HG03469 (cell line): ENCODE measurements at regions not wholly inside any gene's neighbourhood (a gene's known extent, or its start where the extent isn't known, plus 50 kb on each side); places are given as distances from the start of the nearest gene placed in this dataset.
"Not testable (repeated sequence)": the region's sequence is repeated elsewhere in the genome, so short reads cannot be mapped to it uniquely, and the experiment has no call there.

Experiments
- ATAC-seq: cut with Tn5 transposase; IDR thresholded peaks from one replicate; pipeline ENCODE4 v1.9.1; 2021; ENCODE audit warnings: mild to moderate bottlenecking, moderate library complexity, moderate number of reproducible peaks; ENCODE audit not compliant: unreplicated experiment

GRCh38 chr1:761791-762190 is 75.3 kb upstream of the OR4F16 start:
- not testable (repeated sequence) for ATAC-seq

DNA sequence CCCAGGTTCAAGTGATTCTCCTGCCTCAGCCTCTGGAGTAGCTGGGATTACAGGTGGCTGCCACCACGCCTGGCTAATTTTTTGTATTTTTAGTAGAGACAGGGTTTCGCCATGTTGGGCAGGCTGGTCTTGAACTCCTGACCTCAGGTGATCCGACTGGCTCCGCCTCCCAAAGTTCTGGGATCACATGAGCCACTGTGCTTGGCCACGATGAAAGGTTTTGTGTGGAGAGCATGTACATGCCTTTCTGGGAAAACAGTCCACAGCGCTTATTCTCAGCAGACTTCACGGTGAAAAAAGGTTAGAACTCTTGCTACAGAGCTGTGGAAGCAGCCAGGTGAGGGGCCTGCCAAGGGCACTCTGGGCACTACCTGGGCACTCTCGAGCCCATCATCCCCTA is 85.0 kb upstream of the OR4F16 start:
- ATAC-seq = not testable (repeated sequence)

- not testable (repeated sequence) for ATAC-seq
These were observed 91.2 kb upstream of the OR4F16 start for GRCh38 chr1:777480-778180.

- peak; percentile 99 for ATAC-seq
These were observed 92.2 kb upstream of the OR4F16 start for GRCh38 chr1:778451-779278.

- not testable (repeated sequence) for ATAC-seq
These were observed 93.2 kb upstream of the OR4F16 start for GRCh38 chr1:779621-780020.

DNA sequence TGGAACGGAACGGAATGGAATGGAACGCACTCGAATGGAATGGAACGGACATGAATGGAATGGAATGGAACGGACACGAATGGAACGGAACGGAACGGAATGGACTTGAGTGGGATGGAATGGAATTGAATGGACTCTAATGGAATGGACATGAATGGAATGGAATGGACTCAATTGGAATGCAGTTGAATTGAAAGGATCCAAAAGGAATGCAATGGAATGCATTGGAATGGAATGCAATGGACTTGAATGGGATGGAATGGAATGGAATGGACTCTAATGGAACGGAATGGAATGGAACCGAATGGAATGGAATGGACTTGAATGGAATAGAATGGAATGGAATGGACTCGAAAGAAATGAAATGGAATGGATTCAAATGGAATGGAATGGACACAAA is 102.4 kb upstream of the OR4F16 start:
- ATAC-seq = no peak

DNA sequence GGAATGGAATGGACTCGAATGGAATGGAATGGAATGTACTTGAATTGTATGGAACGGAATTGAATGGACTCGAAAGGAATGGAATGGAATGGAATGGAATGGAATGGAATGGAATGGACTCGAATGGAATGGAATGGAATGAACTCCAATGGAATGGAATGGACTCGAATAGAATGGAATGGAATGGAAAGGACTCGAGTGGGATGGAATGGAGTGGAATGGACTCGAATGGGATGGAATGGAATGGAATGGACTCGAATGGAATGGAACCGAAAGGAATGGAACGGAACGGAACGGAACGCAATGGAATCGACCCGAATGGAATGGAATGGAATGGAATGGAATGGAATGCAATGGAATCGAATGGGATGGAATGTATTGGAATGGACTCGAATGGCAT is 103.2 kb upstream of the OR4F16 start:
- ATAC-seq = not testable (repeated sequence)

DNA sequence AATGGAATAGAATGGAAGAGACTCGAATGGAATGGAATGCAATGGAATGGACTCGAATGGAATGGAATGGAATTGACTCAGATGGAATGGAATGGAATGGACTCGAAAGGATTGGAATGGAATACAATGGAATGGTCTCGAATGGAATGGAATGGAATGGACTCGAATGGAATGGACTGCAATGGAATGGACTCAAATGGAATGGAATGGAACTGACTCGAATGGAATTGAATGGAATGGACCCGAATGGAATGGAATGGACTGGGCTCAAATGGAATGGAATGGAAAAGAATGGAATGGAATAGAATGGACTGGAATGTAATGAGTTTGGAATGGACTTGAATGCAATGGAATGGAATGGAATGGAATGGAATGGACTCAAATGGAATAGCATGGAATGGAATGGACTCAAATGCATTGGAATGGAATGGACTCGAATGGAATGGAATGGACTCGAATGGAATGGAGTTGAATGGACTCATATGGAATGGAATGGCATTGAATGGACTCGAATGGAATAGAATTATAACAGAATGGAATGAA is 104.0 kb upstream of the OR4F16 start:
- not testable (repeated sequence) for ATAC-seq

DNA sequence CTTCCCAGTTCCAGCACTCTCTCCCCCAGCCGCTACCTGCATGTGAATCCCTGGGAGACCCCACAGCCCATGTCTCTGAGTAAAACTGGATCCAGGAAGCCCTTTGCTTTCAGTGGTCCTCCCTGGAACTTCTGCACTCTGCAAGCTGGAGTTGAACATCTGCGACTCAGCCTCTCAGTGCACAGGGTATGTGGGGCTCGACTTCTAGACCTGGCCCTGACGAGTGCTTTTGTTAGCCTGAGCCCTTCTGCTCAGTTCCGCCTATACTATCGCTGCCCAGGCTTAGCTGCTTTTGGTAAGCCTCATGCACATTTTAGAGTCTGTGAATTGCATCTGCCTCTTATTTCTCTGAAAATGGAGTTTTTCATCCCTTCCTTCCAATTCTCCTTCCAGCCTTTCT is 107.9 kb upstream of the OR4F16 start:
- not testable (repeated sequence) for ATAC-seq

- ATAC-seq = not testable (repeated sequence)
These were observed 108.6 kb upstream of the OR4F16 start for GRCh38 chr1:794918-795584.

GRCh38 chr1:797649-798048 is 111.2 kb upstream of the OR4F16 start:
- not testable (repeated sequence) for ATAC-seq

GRCh38 chr1:800397-800796 is 113.9 kb upstream of the OR4F16 start:
- ATAC-seq = not testable (repeated sequence)

GRCh38 chr1:804378-805115 is 118.1 kb upstream of the OR4F16 start:
- ATAC-seq = peak; percentile 52

DNA sequence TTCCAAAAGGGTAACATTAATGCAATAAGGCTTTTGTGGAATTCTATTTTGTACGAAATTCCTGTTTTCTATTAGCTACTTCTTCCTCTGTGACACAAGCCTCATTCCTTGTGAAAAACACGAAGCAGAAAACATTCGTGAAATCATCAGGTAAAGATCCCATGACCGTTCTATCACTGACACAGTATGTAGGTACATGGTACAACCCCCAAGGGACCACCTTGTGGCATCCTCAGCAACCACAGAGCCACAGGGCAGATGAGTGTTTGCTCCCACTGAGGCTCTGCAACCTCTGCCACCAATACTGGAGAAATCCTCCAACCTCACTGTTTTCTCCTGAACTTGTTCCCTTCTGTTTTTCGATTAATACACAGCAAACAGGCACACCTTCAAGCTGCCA is 118.4 kb upstream of the SAMD11 start:
- not testable (repeated sequence) for ATAC-seq

GRCh38 chr1:807066-807465 is 116.7 kb upstream of the SAMD11 start:
- not testable (repeated sequence) for ATAC-seq

DNA sequence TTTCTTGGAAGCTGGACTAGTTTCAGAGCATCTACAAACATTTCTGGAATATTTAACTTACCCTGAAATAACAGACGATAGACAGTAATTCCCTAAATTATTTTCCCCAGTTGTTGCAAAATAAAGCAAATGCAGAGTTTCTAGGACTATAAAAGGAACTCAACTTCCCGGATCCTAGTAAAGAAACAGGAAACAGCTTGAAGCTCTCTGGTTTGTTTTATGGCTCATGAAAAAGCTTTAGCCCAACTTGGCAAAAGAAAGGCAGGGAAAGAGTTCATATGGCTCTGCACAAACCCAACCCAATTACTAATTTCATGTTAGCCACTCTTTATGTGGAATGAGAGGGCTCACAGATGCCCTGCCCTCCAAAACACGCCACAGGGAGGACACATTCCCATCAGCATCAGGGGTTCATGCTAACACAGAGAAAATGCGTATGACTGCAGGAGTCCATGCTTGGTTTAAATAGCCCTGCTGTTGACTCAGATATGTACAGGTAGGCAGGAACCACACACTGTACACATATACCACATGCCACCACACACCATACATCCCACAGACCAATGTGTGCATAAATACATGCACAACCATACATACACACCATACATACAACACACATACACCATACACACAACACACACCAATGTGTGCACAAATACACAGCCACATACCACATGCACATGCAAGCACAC is 115.9 kb upstream of the SAMD11 start:
- not testable (repeated sequence) for ATAC-seq

GRCh38 chr1:810949-811348 is 112.8 kb upstream of the SAMD11 start:
- not testable (repeated sequence) for ATAC-seq

- not testable (repeated sequence) for ATAC-seq
These were observed 111.1 kb upstream of the SAMD11 start for GRCh38 chr1:812535-813127.

- ATAC-seq = not testable (repeated sequence)
These were observed 109.2 kb upstream of the SAMD11 start for GRCh38 chr1:814543-814942.
